Mononuclear cell (primary cell): ENCODE measurements at regions not wholly inside any gene's neighbourhood (a gene's known extent, or its start where the extent isn't known, plus 50 kb on each side); places are given as distances from the start of the nearest gene placed in this dataset.

Experiments used
- H3K27me3 ChIP-seq: 2 replicates; pipeline ENCODE4 v1.6.0; 2011; ENCODE audit warnings: low read length, control low read depth; ENCODE audit not compliant: insufficient read depth
- H3K4me1 ChIP-seq: 2 replicates; pipeline ENCODE4 v1.5.1; 2011; ENCODE audit warnings: mild to moderate bottlenecking, low read length, control low read depth; ENCODE audit not compliant: insufficient read depth
- H3K4me3 ChIP-seq: 2 replicates; pipeline ENCODE4 v1.5.1; 2011; ENCODE audit warnings: mild to moderate bottlenecking, low read length, moderate library complexity
- H3K9me3 ChIP-seq: 2 replicates; pipeline ENCODE4 v1.5.1; 2011; ENCODE audit warnings: low read depth, mild to moderate bottlenecking, control low read depth, low read length

DNA sequence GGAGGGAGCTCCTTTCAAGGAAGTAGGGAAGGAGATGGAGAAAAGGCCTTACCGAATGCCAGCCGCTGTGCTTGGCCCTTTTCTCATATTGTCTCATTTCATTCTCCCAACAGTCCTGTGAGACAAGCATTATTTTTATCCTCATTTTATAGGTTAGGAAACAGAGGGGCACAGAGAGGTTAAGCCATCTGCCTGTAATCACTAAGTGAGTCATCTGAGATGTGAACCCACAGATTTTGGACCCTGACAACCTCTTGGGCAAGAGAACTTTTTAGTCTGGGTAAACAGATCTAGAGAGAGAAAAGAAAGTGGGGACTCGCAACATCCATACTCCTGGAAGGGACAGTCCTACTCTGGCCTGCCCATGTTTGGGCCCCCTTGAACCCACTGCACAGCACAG, 91.7 kb upstream of the LCLAT1 start:
- H3K4me3 ChIP-seq: no peak overlapping the region
- no peaks in the 10 kb centered on the region for H3K27me3 ChIP-seq
- no peaks in the 10 kb centered on the region for H3K9me3 ChIP-seq
- no peaks in the 10 kb centered on the region for H3K4me1 ChIP-seq

GRCh38 chr2:30356071-30356470, 91.0 kb upstream of the LCLAT1 start:
- Histone ChIP-seq H3K4me1 (peaks cover 7% of the 10 kb centered on the region), H3K27me3 (no peaks in the 10 kb centered on the region), H3K9me3 (no peaks in the 10 kb centered on the region), H3K4me3 (no peak overlapping the region)

GRCh38 chr2:30356776-30357175, 90.3 kb upstream of the LCLAT1 start:
- Histone ChIP-seq H3K4me3 (no peak overlapping the region), H3K4me1 (peaks cover 14% of the 10 kb centered on the region), H3K27me3 (no peaks in the 10 kb centered on the region), H3K9me3 (no peaks in the 10 kb centered on the region)

DNA sequence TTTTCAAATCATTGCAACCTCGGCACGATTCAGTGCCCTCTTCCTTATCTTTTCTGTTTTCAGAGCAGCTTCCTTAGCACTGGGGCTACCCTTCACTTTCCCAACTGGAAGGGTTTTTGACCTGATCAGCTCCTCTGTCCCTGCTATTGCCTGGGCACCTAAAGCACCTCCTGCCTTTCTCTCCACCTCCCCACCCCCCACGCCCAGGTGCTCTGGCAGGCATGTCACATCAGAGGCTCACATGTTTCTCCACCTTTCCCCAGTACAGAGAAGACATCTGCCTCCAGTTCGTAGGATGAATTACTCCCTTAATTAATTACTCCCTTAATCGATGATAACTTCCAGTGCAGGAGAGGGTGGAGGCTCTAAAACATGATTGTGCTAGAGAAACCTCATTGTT, 88.7 kb upstream of the LCLAT1 start:
- no peaks in the 10 kb centered on the region for H3K9me3 ChIP-seq
- H3K4me1 ChIP-seq: peaks cover 18% of the 10 kb centered on the region
- no peak overlapping the region for H3K4me3 ChIP-seq
- no peaks in the 10 kb centered on the region for H3K27me3 ChIP-seq

DNA sequence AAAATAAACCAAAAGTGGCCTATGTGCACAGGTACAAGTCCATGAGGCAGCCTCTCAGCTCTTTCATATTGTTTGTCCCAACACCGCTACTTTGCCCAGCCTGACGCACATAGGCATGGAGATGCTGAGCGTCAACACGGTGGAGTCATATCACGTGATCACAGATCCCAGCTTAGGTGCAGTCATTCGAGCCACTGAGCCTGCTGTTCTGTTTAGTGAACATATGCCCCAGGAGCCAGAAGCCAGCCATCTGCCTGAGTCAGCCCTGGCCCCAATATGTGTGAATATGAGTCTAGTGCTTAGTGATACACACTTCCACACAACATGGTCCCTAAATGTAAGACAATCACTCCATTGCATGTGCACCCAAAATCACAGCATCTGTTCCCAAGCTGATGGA, 88.2 kb upstream of the LCLAT1 start:
- H3K27me3 ChIP-seq: no peaks in the 10 kb centered on the region
- H3K9me3 ChIP-seq: no peaks in the 10 kb centered on the region
- H3K4me1 ChIP-seq: peaks cover 18% of the 10 kb centered on the region
- no peak overlapping the region for H3K4me3 ChIP-seq

DNA sequence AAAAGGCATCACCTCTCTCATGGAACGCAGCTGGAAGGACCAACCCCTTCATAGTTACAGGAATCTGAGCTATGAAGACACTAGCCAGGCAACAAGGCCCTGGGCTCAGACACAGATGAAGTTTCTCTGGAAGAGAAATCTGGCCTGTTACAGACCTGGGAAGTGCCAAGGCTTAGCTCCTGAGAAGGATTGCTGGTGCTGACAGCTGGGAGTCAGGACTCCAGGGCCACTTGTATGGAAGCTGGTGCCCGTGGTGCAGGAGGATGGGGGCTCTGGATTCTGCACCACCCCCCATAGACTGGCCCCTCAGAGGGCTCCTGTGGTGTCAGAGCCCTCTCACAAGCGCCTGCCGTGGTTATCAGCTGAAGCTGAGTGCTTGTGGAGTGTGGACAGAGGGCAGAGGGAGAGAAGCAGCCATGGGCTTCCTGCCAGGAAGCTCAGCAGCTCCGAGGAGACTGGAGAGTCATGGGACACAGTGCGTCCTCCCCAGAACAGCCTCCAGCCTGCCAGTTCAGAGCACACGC, 87.3 kb upstream of the LCLAT1 start:
- no peaks in the 10 kb centered on the region for H3K9me3 ChIP-seq
- H3K4me3 ChIP-seq: no peak overlapping the region
- no peaks in the 10 kb centered on the region for H3K27me3 ChIP-seq
- H3K4me1 ChIP-seq: peaks cover 18% of the 10 kb centered on the region

DNA sequence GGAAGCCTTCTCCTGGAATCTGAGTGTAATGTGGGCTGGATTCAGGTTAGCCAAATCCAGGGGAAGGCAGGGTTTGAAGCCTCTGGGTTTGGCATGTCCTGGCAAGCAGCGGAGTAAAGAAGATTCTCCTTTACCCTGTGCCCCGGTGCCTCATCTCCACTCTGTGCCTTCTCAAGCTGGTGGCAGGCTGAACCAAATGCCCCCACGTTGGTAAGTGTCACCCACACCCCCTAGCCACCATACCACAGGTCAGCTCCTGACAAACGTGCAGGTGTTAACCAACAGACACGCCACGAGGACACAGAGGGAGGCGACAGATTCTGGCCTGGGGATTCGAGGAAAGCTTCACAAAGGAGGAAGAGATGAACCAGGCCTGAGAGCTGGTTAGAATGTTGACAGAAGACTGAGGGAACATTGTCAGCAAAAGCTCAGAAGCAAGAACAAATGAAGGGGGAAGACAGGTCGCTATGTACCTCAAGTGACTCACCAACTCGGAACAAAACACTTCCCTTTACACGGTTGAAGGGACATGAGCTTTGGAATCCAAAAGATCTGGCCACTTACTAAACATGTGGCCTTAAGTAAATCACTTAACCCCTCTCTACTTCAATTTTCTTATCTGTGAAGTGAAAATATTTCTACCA, 85.2 kb upstream of the LCLAT1 start:
- H3K4me3 ChIP-seq: no peak overlapping the region
- peaks cover 25% of the 10 kb centered on the region for H3K4me1 ChIP-seq
- H3K27me3 ChIP-seq: no peaks in the 10 kb centered on the region
- no peaks in the 10 kb centered on the region for H3K9me3 ChIP-seq

GRCh38 chr2:30362468-30363081, 84.5 kb upstream of the LCLAT1 start:
- H3K27me3 ChIP-seq: no peaks in the 10 kb centered on the region
- no peaks in the 10 kb centered on the region for H3K9me3 ChIP-seq
- H3K4me3 ChIP-seq: no peak overlapping the region
- peaks cover 25% of the 10 kb centered on the region for H3K4me1 ChIP-seq

DNA sequence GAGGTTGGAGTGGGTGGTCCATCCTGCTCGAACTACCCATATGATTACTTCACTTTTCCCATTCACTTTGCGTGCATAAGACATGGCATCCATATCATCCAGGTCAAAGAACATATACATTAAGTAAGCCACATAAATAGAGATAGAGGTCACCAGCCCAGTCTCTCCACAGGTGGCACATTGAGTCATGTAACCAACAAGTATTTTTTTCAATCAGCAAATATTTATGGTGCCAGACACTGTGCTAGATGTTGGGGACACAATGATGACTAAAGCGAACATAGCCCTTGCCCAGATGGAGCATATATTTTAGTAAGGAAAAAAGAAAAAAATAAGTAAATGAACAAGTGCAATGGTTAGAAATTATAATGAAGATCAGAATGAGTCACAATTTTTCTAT, 83.6 kb upstream of the LCLAT1 start:
- Histone ChIP-seq H3K27me3 (no peaks in the 10 kb centered on the region), H3K9me3 (no peaks in the 10 kb centered on the region), H3K4me3 (no peak overlapping the region), H3K4me1 (peaks cover 25% of the 10 kb centered on the region)

DNA sequence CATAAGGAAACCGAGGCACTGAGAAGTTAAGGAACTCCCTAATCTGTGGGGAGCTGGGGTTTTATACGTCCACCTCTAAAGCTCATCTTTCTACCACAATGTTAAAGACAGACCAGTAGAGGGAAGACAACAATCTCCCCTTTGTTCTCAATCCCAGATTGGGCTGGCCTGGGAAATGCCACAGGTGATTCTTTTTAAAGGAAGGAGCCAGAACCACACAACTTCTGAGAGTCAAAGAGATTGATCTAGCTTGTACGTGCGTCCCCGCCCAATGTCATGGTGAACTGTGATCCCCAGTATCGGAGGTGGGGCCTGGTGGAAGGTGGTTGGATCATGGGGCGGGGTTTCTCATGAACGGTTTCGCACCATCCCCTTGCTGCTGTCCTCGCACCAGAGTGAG, 81.8 kb upstream of the LCLAT1 start:
- Histone ChIP-seq H3K4me3 (no peak overlapping the region), H3K4me1 (peaks cover 25% of the 10 kb centered on the region), H3K27me3 (no peaks in the 10 kb centered on the region), H3K9me3 (no peaks in the 10 kb centered on the region)

- H3K4me1 ChIP-seq: peaks cover 16% of the 10 kb centered on the region
- H3K4me3 ChIP-seq: no peak overlapping the region
- H3K9me3 ChIP-seq: no peaks in the 10 kb centered on the region
- no peaks in the 10 kb centered on the region for H3K27me3 ChIP-seq
Observed at GRCh38 chr2:30366199-30366691, 80.8 kb upstream of the LCLAT1 start.

- H3K9me3 ChIP-seq: no peaks in the 10 kb centered on the region
- peaks cover 7% of the 10 kb centered on the region for H3K4me1 ChIP-seq
- H3K27me3 ChIP-seq: no peaks in the 10 kb centered on the region
- H3K4me3 ChIP-seq: no peak overlapping the region
Observed at GRCh38 chr2:30367232-30368070, 79.6 kb upstream of the LCLAT1 start.

- H3K27me3 ChIP-seq: no peaks in the 10 kb centered on the region
- H3K4me1 ChIP-seq: peaks cover 7% of the 10 kb centered on the region
- H3K4me3 ChIP-seq: no peak overlapping the region
- no peaks in the 10 kb centered on the region for H3K9me3 ChIP-seq
Observed at GRCh38 chr2:30368258-30368657, 78.8 kb upstream of the LCLAT1 start.

DNA sequence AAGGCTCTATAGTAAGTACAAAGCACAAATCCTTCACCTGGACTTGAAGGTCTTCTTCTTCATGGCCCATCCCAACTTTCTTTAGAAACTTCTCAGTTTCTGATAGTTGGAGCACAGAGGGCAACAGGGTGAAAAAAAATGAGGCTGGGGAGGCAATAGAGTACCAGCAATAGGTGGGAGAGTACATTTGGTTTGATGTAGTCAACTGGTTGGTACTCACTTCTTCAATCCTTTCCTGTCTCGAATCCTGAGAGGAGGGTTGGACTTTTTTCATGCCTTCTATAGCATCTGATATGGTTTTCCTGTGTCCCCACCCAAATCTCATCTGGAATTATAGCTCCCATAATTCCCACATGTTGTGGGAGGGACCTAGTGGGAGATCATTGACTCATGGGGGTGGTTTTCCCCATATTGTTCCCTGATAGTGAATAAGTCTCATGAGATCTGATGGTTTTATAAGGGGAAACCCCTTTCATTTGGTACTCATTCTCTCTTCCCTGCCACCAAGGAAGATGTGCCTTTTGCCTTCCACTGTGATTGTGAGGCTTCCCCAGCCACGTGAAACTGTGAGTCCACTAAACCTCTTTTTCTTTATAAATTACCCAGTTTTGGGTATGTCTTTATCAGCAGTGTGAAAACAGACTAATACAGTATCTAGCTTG, 75.9 kb upstream of the LCLAT1 start:
- peaks cover 5% of the 10 kb centered on the region for H3K4me1 ChIP-seq
- H3K4me3 ChIP-seq: no peak overlapping the region
- no peaks in the 10 kb centered on the region for H3K27me3 ChIP-seq
- H3K9me3 ChIP-seq: no peaks in the 10 kb centered on the region
